Keratinocyte (primary cell): ENCODE measurements at regions not wholly inside any gene's neighbourhood (a gene's known extent, or its start where the extent isn't known, plus 50 kb on each side); places are given as distances from the start of the nearest gene placed in this dataset.

Experiments used
- DNase-seq: peaks from one replicate; pipeline ENCODE4 v3.0.0-alpha.2; 2011; ENCODE audit warnings: low read depth, missing footprints, low spot score
- FAIRE-seq: peaks from 2 replicates; lab custom pipeline; 2011; peaks lifted over from hg19 to GRCh38; lab: Jason Lieb, UNC
- H2AFZ ChIP-seq: 2 replicates; pipeline ENCODE4 v1.6.0; 2012; ENCODE audit warnings: low read length, control low read depth, inconsistent platforms; ENCODE audit not compliant: control insufficient read depth
- H3K27ac ChIP-seq: 2 replicates; pipeline ENCODE4 v1.5.1; 2011; ENCODE audit warnings: low read length; ENCODE audit not compliant: control insufficient read depth, insufficient read depth
- H3K27me3 ChIP-seq: 3 replicates; pipeline ENCODE4 v1.6.0; 2011; ENCODE audit warnings: low read length; ENCODE audit not compliant: control insufficient read depth, insufficient read depth; ENCODE audit errors: extremely low read depth
- H3K36me3 ChIP-seq, 2 experiments: 2 replicates in 1 of 2; 3 replicates in 1 of 2; pipeline ENCODE4 v1.5.1; 2011; ENCODE audit warnings: low read length in 2 of 2, mild to moderate bottlenecking in 1 of 2; ENCODE audit not compliant: control insufficient read depth in 2 of 2, insufficient read depth in 2 of 2; ENCODE audit errors: extremely low read depth in 1 of 2
- H3K4me1 ChIP-seq: 3 replicates; pipeline ENCODE4 v1.5.1; 2011; ENCODE audit warnings: low read length; ENCODE audit not compliant: control insufficient read depth, insufficient read depth; ENCODE audit errors: extremely low read depth
- H3K4me2 ChIP-seq: 3 replicates; pipeline ENCODE4 v1.6.0; 2011; ENCODE audit warnings: low read depth, low read length; ENCODE audit not compliant: control insufficient read depth, insufficient read depth; ENCODE audit errors: extremely low read depth
- H3K4me3 ChIP-seq, 3 experiments: fragments of 200-600 bp in 1 of 3; sonication (generic) in 1 of 3; 2 replicates in 2 of 3; 3 replicates in 1 of 3; pipeline ENCODE4 v1.5.1; 2011 to 2016; ENCODE audit warnings: low read length in 3 of 3, mild to moderate bottlenecking in 3 of 3, control low read depth in 2 of 3, inconsistent platforms in 1 of 3, low read depth in 1 of 3, mixed read lengths in 1 of 3, mixed run types in 1 of 3, moderate library complexity in 1 of 3; ENCODE audit not compliant: control insufficient read depth in 2 of 3, insufficient read depth in 2 of 3; ENCODE audit errors: extremely low read depth in 1 of 3
- H3K79me2 ChIP-seq: 2 replicates; pipeline ENCODE4 v1.6.0; 2012; ENCODE audit warnings: low read length; ENCODE audit not compliant: control insufficient read depth, insufficient read depth
- H3K9ac ChIP-seq: 3 replicates; pipeline ENCODE4 v1.6.0; 2011; ENCODE audit warnings: low read length; ENCODE audit not compliant: control insufficient read depth, insufficient read depth; ENCODE audit errors: extremely low read depth
- H3K9me1 ChIP-seq: 3 replicates; pipeline ENCODE4 v1.6.0; 2011; ENCODE audit warnings: low read length; ENCODE audit not compliant: control insufficient read depth, insufficient read depth; ENCODE audit errors: extremely low read depth
- H3K9me3 ChIP-seq: 2 replicates; pipeline ENCODE4 v1.5.1; 2012; ENCODE audit warnings: low read depth, low read length; ENCODE audit not compliant: control insufficient read depth
- H4K20me1 ChIP-seq: 3 replicates; pipeline ENCODE4 v1.6.0; 2011; ENCODE audit warnings: low read length; ENCODE audit not compliant: control insufficient read depth, insufficient read depth; ENCODE audit errors: extremely low read depth
- EZH2 ChIP-seq: IDR thresholded peaks from one replicate; pipeline ENCODE4 v1.6.1; 2012; ENCODE audit warnings: inconsistent platforms, mild to moderate bottlenecking, low read length, moderate library complexity
- dilution Hi-C: fragments of 300-500 bp; cut with MboI; formaldehyde crosslinking; loops from one replicate; pipeline ENCODE4 v1.7.0; 2020; ENCODE audit warnings: low sequenced_read_pairs; ENCODE audit not compliant: extremely low pct_ligation_motif_present
- TF ChIP-seq, protein P1 (sequence below), 3 experiments: IDR thresholded peaks in 1 of 3; conservative IDR thresholded peaks in 1 of 3; optimal IDR thresholded peaks in 1 of 3; 2 replicates in 2 of 3; 3 replicates in 1 of 3; pipeline versions ENCODE3 to v1.5.1; 2011; ENCODE audit warnings: low read length in 3 of 3, mild to moderate bottlenecking in 3 of 3, moderate library complexity in 2 of 3, control low read depth in 1 of 3, inconsistent platforms in 1 of 3; ENCODE audit not compliant: insufficient read depth in 2 of 3; ENCODE audit errors: extremely low read depth in 1 of 3

DNA sequence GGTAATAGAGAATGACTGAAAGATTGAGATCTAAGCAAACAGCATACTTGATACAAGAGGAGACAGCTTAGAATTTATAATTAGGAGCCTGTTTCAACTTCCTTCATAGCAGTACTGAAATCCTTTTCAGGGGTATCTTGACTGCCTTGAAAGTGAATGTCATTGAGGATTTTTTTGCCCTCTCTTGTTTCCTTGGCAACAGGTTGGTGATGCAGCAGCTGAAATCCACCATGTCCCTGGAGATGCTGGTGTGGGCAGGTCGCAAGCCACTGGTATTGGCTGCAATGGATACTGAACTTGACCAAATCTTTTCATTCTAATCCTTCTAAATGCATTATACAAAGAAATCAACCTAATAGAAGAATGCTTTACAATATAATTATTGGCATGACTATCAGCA lies 59.3 kb upstream of the GAP43 start:
- dilution Hi-C loops = no loop called here
- no peaks in the 10 kb centered on the region for H3K79me2 ChIP-seq
- no peaks in the 10 kb centered on the region for H3K27me3 ChIP-seq
- H3K4me2 ChIP-seq = no peak overlapping the region
- H3K9ac ChIP-seq = no peak overlapping the region
- H3K4me3 ChIP-seq = no peak overlapping the region
- H3K36me3 ChIP-seq = no peaks in the 10 kb centered on the region
- DNase-seq (no peak), FAIRE-seq (no peak)
- no peaks in the 10 kb centered on the region for H3K9me1 ChIP-seq
- no peaks in the 10 kb centered on the region for H4K20me1 ChIP-seq
- H3K27ac ChIP-seq = no peak overlapping the region
- no peaks in the 10 kb centered on the region for H3K4me1 ChIP-seq
- TF ChIP-seq, protein P1, sequence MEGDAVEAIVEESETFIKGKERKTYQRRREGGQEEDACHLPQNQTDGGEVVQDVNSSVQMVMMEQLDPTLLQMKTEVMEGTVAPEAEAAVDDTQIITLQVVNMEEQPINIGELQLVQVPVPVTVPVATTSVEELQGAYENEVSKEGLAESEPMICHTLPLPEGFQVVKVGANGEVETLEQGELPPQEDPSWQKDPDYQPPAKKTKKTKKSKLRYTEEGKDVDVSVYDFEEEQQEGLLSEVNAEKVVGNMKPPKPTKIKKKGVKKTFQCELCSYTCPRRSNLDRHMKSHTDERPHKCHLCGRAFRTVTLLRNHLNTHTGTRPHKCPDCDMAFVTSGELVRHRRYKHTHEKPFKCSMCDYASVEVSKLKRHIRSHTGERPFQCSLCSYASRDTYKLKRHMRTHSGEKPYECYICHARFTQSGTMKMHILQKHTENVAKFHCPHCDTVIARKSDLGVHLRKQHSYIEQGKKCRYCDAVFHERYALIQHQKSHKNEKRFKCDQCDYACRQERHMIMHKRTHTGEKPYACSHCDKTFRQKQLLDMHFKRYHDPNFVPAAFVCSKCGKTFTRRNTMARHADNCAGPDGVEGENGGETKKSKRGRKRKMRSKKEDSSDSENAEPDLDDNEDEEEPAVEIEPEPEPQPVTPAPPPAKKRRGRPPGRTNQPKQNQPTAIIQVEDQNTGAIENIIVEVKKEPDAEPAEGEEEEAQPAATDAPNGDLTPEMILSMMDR (optimal IDR thresholded peaks at IDR 0.05 in 1 of 3, IDR thresholded peaks at IDR 0.05 in 1 of 3, conservative IDR thresholded peaks at IDR 0.05 in 1 of 3; ENCODE audit: extremely low read depth in 1 of 3, insufficient read depth in 2 of 3, low read length in 3 of 3) = no peak
- no peak for TF ChIP-seq EZH2
- H2AFZ ChIP-seq = no peak overlapping the region
- no peaks in the 10 kb centered on the region for H3K9me3 ChIP-seq

DNA sequence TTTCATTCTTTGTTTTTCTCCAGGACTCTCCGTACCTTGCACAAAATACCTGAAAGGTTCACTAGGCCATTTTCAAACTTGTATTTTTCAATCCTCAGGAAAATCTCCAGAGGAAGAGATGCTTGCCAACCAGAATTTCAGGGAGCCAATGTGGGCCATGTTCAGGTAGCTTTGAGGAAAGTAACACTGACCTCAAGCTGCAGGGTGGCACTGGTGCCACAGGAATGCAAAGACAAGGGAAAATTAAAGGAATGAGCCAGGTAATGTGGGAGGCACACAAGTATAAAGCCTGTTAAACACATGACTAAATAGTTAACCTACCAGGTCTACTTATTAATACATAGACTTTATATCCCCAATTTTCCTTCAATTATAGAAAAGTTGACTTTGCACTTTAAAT lies 51.9 kb upstream of the GAP43 start:
- Histone ChIP-seq H3K4me3 (no peak overlapping the region), H3K9me1 (no peaks in the 10 kb centered on the region), H3K36me3 (no peaks in the 10 kb centered on the region), H3K4me1 (no peaks in the 10 kb centered on the region), H3K9me3 (no peaks in the 10 kb centered on the region), H4K20me1 (no peaks in the 10 kb centered on the region), H3K9ac (no peak overlapping the region), H3K27me3 (no peaks in the 10 kb centered on the region), H2AFZ (no peak overlapping the region), H3K27ac (no peak overlapping the region), H3K79me2 (no peaks in the 10 kb centered on the region), H3K4me2 (no peak overlapping the region)
- no peak for FAIRE-seq
- DNase-seq = no peak
- no peak for TF ChIP-seq EZH2
- TF ChIP-seq, protein P1 (optimal IDR thresholded peaks at IDR 0.05 in 1 of 3, IDR thresholded peaks at IDR 0.05 in 1 of 3, conservative IDR thresholded peaks at IDR 0.05 in 1 of 3; ENCODE audit: extremely low read depth in 1 of 3, insufficient read depth in 2 of 3, low read length in 3 of 3) = peak in 1 of 3 experiments; percentile 8
- dilution Hi-C loops = no loop called here
